K562 (cell line): ENCODE measurements at regions not wholly inside any gene's neighbourhood (a gene's known extent, or its start where the extent isn't known, plus 50 kb on each side); places are given as distances from the start of the nearest gene placed in this dataset.
"Not testable (repeated sequence)": the region's sequence is repeated elsewhere in the genome, so short reads cannot be mapped to it uniquely, and the experiment has no call there.

Experiments used
- CTCF ChIP-seq, 3 experiments: IDR thresholded peaks in 2 of 3; conservative IDR thresholded peaks in 1 of 3; 2 replicates each; pipeline ENCODE4 v1.5.1; 2011 to 2012; ENCODE audit warnings: low read length in 3 of 3, mild to moderate bottlenecking in 3 of 3, control low read depth in 2 of 3, improper control_type of control experiment in 1 of 3, inconsistent platforms in 1 of 3, low read depth in 1 of 3, mixed read lengths in 1 of 3, moderate library complexity in 1 of 3; ENCODE audit not compliant: insufficient read depth in 2 of 3
- MCM2 ChIP-seq: fragments of 450-650 bp; IDR thresholded peaks from 2 replicates; pipeline ENCODE4 v1.6.1; 2017; ENCODE audit warnings: low read depth, mild to moderate bottlenecking
- MTA3 ChIP-seq: fragments of 450-650 bp; formaldehyde crosslinking; IDR thresholded peaks from 2 replicates; pipeline ENCODE4 v1.6.1; 2017; ENCODE audit warnings: mild to moderate bottlenecking, borderline replicate concordance
- NFRKB ChIP-seq: fragments of 450-650 bp; IDR thresholded peaks from 2 replicates; pipeline ENCODE4 v1.6.1; 2016; ENCODE audit warnings: low read depth
- TFAP4 ChIP-seq: sonication (generic); formaldehyde crosslinking; IDR thresholded peaks from 2 replicates; pipeline ENCODE4 v1.8.0; 2022; ENCODE audit warnings: missing genetic modification reagents, mild to moderate bottlenecking, moderate library complexity, borderline replicate concordance
- ZFP30 ChIP-seq: fragments of 250-450 bp; sonication (Bioruptor Pico); IDR thresholded peaks from 2 replicates; pipeline ENCODE4 v1.8.0; 2022; ENCODE audit warnings: moderate library complexity, mild to moderate bottlenecking, inconsistent platforms, borderline replicate concordance
- ZNF699 ChIP-seq: fragments of 250-450 bp; sonication (Bioruptor Pico); IDR thresholded peaks from 2 replicates; pipeline ENCODE4 v1.8.0; 2021; ENCODE audit warnings: mild to moderate bottlenecking, moderate library complexity; ENCODE audit not compliant: insufficient replicate concordance
- TF ChIP-seq, protein P1 (sequence below): fragments of 250-450 bp; sonication (Bioruptor Pico); IDR thresholded peaks from 2 replicates; pipeline ENCODE4 v1.5.0; 2020; ENCODE audit warnings: mild to moderate bottlenecking

DNA sequence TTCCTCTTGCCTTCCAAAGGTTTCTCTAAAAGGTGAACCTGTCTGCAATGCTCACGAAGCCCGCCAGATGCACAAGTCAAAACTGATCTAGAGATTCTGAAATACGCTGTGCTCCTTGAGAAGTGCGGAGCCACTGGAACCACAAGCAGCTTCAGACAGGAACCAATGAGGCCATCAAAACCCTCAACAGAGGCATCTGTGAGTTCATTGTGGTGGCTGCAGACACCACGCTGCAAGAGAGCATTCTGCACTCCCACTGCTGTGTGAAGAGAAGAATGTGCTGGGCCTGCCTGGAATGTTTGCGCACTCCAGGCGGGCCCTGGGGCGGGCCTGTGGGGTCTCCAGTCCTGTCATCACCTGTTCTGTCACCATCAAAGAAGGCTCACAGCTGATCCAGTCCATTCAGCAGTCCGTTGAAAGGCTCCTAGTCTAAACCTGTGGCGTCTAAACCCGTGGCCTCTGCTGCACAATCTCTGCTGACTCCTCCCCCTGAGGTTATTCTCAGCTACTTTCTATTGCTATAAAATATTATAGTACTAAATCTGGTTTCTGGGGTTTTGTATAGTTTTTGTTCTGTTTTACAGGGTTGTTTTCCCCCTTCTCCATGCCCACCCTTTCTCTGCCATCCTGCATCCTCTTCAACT is 187.4 kb downstream of the FAM72C start:
- not testable (repeated sequence) for TF ChIP-seq ZFP30; MCM2; CTCF (IDR thresholded peaks at IDR 0.05 in 2 of 3, conservative IDR thresholded peaks at IDR 0.05 in 1 of 3; ENCODE audit: insufficient read depth in 2 of 3, low read depth in 1 of 3, low read length in 3 of 3); NFRKB; TFAP4 (CRISPR knock-in tag); ZNF699; MTA3
- TF ChIP-seq, protein P1, sequence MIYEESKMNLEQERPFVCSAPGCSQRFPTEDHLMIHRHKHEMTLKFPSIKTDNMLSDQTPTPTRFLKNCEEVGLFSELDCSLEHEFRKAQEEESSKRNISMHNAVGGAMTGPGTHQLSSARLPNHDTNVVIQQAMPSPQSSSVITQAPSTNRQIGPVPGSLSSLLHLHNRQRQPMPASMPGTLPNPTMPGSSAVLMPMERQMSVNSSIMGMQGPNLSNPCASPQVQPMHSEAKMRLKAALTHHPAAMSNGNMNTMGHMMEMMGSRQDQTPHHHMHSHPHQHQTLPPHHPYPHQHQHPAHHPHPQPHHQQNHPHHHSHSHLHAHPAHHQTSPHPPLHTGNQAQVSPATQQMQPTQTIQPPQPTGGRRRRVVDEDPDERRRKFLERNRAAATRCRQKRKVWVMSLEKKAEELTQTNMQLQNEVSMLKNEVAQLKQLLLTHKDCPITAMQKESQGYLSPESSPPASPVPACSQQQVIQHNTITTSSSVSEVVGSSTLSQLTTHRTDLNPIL, result not testable (repeated sequence)
